IMR-90 (cell line): ENCODE measurements at regions not wholly inside any gene's neighbourhood (a gene's known extent, or its start where the extent isn't known, plus 50 kb on each side); places are given as distances from the start of the nearest gene placed in this dataset.

ENCODE experiments used
- ATAC-seq: fragments of 200-7000 bp; cut with Tn5 transposase; 2 replicates; pipeline ENCODE4 v1.9.1; 2020; ENCODE audit warnings: low read depth, mild to moderate bottlenecking, moderate library complexity
- BruUV-seq: library from RNA; stranded (reverse); fragments of 400-500 nt; replicated peaks from 2 replicates; lab custom pipeline; 2021; lab: Mats Ljungman, UMichigan
- CTCF ChIA-PET: fragments of 300-600 bp; formaldehyde crosslinking; extraction: SDS; loops from one replicate; lab custom pipeline; 2021; ENCODE audit warnings: antibody characterized with exemption; lab: Yijun Ruan, JAX
- POLR2A ChIA-PET: fragments of 300-600 bp; sonication (Branson Sonifier 250); formaldehyde crosslinking; loops from one replicate; lab custom pipeline; 2022; ENCODE audit warnings: antibody characterized with exemption; ENCODE audit not compliant: unreplicated experiment; lab: Charles Lee
- DNase-seq: peaks from one replicate; pipeline ENCODE4 v3.0.0; 2013
- H2AFZ ChIP-seq: replicated peaks from 2 replicates; pipeline ENCODE3; 2013; ENCODE audit warnings: low read length, mild to moderate bottlenecking; ENCODE audit not compliant: poor library complexity
- H2AK5ac ChIP-seq: 2 replicates; pipeline ENCODE4 v1.6.1; 2013; ENCODE audit warnings: low read depth, low read length, inconsistent platforms
- H2AK9ac ChIP-seq: replicated peaks from 2 replicates; pipeline ENCODE3; 2013; ENCODE audit warnings: mild to moderate bottlenecking, low read depth, low read length, moderate library complexity; ENCODE audit not compliant: poor library complexity
- H2BK120ac ChIP-seq: 2 replicates; pipeline ENCODE4 v1.6.1; 2013; ENCODE audit warnings: low read depth, low read length, inconsistent platforms
- H2BK15ac ChIP-seq: 3 replicates; pipeline ENCODE4 v1.6.1; 2013; ENCODE audit warnings: low read depth, low read length, inconsistent platforms
- H2BK20ac ChIP-seq: 2 replicates; pipeline ENCODE4 v1.6.1; 2013; ENCODE audit warnings: low read depth, mild to moderate bottlenecking, inconsistent platforms, low read length, moderate library complexity
- H2BK5ac ChIP-seq: 2 replicates; pipeline ENCODE4 v1.6.1; 2013; ENCODE audit warnings: mild to moderate bottlenecking, low read depth, low read length, inconsistent platforms; ENCODE audit not compliant: poor library complexity, severe bottlenecking
- H3K14ac ChIP-seq: replicated peaks from 2 replicates; pipeline ENCODE4 v1.6.1; 2013; ENCODE audit warnings: low read depth, low read length, inconsistent platforms
- H3K18ac ChIP-seq: 2 replicates; pipeline ENCODE4 v1.6.1; 2013; ENCODE audit warnings: low read depth, low read length, control low read depth
- H3K23ac ChIP-seq: 2 replicates; pipeline ENCODE4 v1.6.1; 2013; ENCODE audit warnings: low read depth, low read length, inconsistent platforms
- H3K27ac ChIP-seq: 2 replicates; pipeline ENCODE4 v1.5.1; 2013; ENCODE audit warnings: mild to moderate bottlenecking, control low read depth, low read length; ENCODE audit not compliant: insufficient read depth
- H3K27me3 ChIP-seq: 2 replicates; pipeline ENCODE4 v1.6.1; 2013; ENCODE audit warnings: low read length; ENCODE audit not compliant: control insufficient read depth, insufficient read depth
- H3K36me3 ChIP-seq: 2 replicates; pipeline ENCODE4 v1.6.1; 2013; ENCODE audit warnings: low read length, mixed read lengths; ENCODE audit not compliant: control insufficient read depth, insufficient read depth
- H3K4ac ChIP-seq: 2 replicates; pipeline ENCODE4 v1.6.1; 2013; ENCODE audit warnings: low read depth, low read length, inconsistent platforms
- H3K4me1 ChIP-seq: 2 replicates; pipeline ENCODE4 v1.6.1; 2013; ENCODE audit warnings: low read length, mixed read lengths; ENCODE audit not compliant: control insufficient read depth, insufficient read depth
- H3K4me2 ChIP-seq: 2 replicates; pipeline ENCODE4 v1.6.1; 2013; ENCODE audit warnings: low read depth, mild to moderate bottlenecking, control low read depth, low read length, moderate library complexity
- H3K4me3 ChIP-seq: 2 replicates; pipeline ENCODE4 v1.5.1; 2013; ENCODE audit warnings: low read depth, mild to moderate bottlenecking, control low read depth, low read length, moderate library complexity; ENCODE audit not compliant: insufficient read depth
- H3K56ac ChIP-seq: 2 replicates; pipeline ENCODE4 v1.6.1; 2013; ENCODE audit warnings: low read length, inconsistent platforms; ENCODE audit not compliant: insufficient read depth; ENCODE audit errors: extremely low read depth
- H3K79me1 ChIP-seq, 2 experiments: 2 replicates each; pipeline ENCODE4 v1.6.1; 2013; ENCODE audit warnings: low read length in 2 of 2, inconsistent platforms in 1 of 2, low read depth in 1 of 2
- H3K9ac ChIP-seq: 2 replicates; pipeline ENCODE4 v1.6.1; 2013; ENCODE audit warnings: low read depth, low read length, control low read depth
- H3K9me1 ChIP-seq: 2 replicates; pipeline ENCODE4 v1.6.1; 2013; ENCODE audit warnings: low read length, inconsistent platforms; ENCODE audit not compliant: insufficient read depth
- H3K9me3 ChIP-seq: 2 replicates; pipeline ENCODE4 v1.6.1; 2013; ENCODE audit warnings: low read length; ENCODE audit not compliant: control insufficient read depth, insufficient read depth
- H4K20me1 ChIP-seq: 2 replicates; pipeline ENCODE4 v1.6.1; 2013; ENCODE audit warnings: low read length, inconsistent platforms; ENCODE audit not compliant: insufficient read depth
- H4K5ac ChIP-seq: 2 replicates; pipeline ENCODE4 v1.6.1; 2013; ENCODE audit warnings: mild to moderate bottlenecking, low read depth, low read length, control low read depth
- H4K8ac ChIP-seq, 2 experiments: 2 replicates each; pipeline ENCODE4 v1.6.1; 2013; ENCODE audit warnings: low read depth in 2 of 2, low read length in 2 of 2, control low read depth in 1 of 2, inconsistent platforms in 1 of 2
- H4K91ac ChIP-seq: 2 replicates; pipeline ENCODE4 v1.6.1; 2013; ENCODE audit warnings: low read depth, low read length, inconsistent platforms; ENCODE audit not compliant: insufficient read depth
- BHLHE40 ChIP-seq: fragments of 150-350 bp; IDR thresholded peaks from 2 replicates; pipeline ENCODE4 v1.6.1; 2016; ENCODE audit warnings: mild to moderate bottlenecking, low read depth, low read length
- CHD1 ChIP-seq: IDR thresholded peaks from 2 replicates; pipeline ENCODE4 v1.6.1; 2012; ENCODE audit warnings: low read depth, low read length, improper control_type of control experiment
- FOS ChIP-seq: fragments of 150-350 bp; IDR thresholded peaks from 2 replicates; pipeline ENCODE4 v1.6.1; 2016; ENCODE audit warnings: low read depth, low read length
- MAFK ChIP-seq: IDR thresholded peaks from 2 replicates; pipeline ENCODE4 v1.6.1; 2012; ENCODE audit warnings: low read depth, low read length, improper control_type of control experiment
- MAZ ChIP-seq: IDR thresholded peaks from 2 replicates; pipeline ENCODE4 v1.6.1; 2012; ENCODE audit warnings: low read depth, mild to moderate bottlenecking, low read length, improper control_type of control experiment, moderate library complexity, borderline replicate concordance
- NFE2L2 ChIP-seq: fragments of 150-350 bp; IDR thresholded peaks from 2 replicates; pipeline ENCODE4 v1.6.1; 2016; ENCODE audit warnings: low read depth, mild to moderate bottlenecking, low read length
- POLR2A ChIP-seq: IDR thresholded peaks from 2 replicates; pipeline ENCODE4 v1.6.1; 2012; ENCODE audit warnings: mild to moderate bottlenecking, low read depth, low read length
- RAD21 ChIP-seq: IDR thresholded peaks from 2 replicates; pipeline ENCODE4 v1.6.1; 2012; ENCODE audit warnings: low read length, improper control_type of control experiment
- RCOR1 ChIP-seq: IDR thresholded peaks from 2 replicates; pipeline ENCODE4 v1.6.1; 2012; ENCODE audit warnings: mild to moderate bottlenecking, low read length, improper control_type of control experiment; ENCODE audit not compliant: insufficient replicate concordance
- RFX5 ChIP-seq: IDR thresholded peaks from 2 replicates; pipeline ENCODE4 v1.8.0; 2012; ENCODE audit warnings: low read depth, mild to moderate bottlenecking, low read length, moderate library complexity
- dilution Hi-C: fragments of 300-500 bp; cut with HindIII; formaldehyde crosslinking; loops from one replicate; pipeline ENCODE4 v1.14.3; 2018; ENCODE audit warnings: low sequenced_read_pairs; ENCODE audit not compliant: unreplicated experiment
- in situ Hi-C: fragments of 300-500 bp; cut with MboI; formaldehyde crosslinking; loops from 3 replicates; pipeline ENCODE4 v1.14.3; 2019; ENCODE audit warnings: low sequenced_read_pairs, inconsistent platforms, mixed read lengths
- intact Hi-C: fragments of 100-400 bp; cut with micrococcal nuclease; formaldehyde crosslinking; loops from 2 replicates; pipeline ENCODE4 v1.10.0; 2022
- TF ChIP-seq, protein P1 (sequence below): fragments of 150-350 bp; IDR thresholded peaks from 2 replicates; pipeline ENCODE4 v1.6.1; 2016; ENCODE audit warnings: low read depth, mild to moderate bottlenecking, low read length, moderate library complexity, borderline replicate concordance
- TF ChIP-seq, protein P2 (sequence below): fragments of 150-350 bp; IDR thresholded peaks from 2 replicates; pipeline ENCODE4 v1.6.1; 2017; ENCODE audit warnings: mild to moderate bottlenecking, antibody characterized with exemption, low read length, low read depth
- TF ChIP-seq, protein P3 (sequence below): conservative IDR thresholded peaks from 2 replicates; pipeline ENCODE4 v1.5.1; 2012; ENCODE audit warnings: mild to moderate bottlenecking, low read depth, low read length, improper control_type of control experiment

DNA sequence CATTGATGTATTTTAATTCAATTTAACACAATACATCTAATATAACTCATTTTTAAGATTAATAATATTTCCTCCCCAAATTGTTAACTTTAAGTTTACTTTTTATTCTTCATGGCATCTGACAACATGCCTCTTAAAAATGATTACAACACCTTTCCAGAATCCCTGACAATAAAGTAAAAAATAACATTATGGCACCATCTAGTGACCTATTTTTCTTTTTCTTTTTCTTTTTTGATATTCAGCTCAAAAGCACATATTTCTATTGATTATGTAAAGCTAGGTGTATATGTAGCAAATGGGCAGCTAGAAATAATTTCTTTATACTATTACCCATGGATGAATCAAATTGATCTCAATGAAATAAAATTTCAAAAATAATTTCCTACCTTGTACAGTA lies 834.3 kb upstream of the CDH8 start:
- ChIA-PET POLR2A (no interaction called here), CTCF (no interaction called here)
- Histone ChIP-seq H2AFZ (no peak overlapping the region), H4K5ac (no peak overlapping the region), H3K4me1 (no peaks in the 10 kb centered on the region), H2BK20ac (no peak overlapping the region), H3K56ac (no peak overlapping the region), H4K20me1 (no peaks in the 10 kb centered on the region), H3K4me3 (no peak overlapping the region), H4K8ac (no peak overlapping the region), H3K9me1 (no peaks in the 10 kb centered on the region), H3K79me1 (no peaks in the 10 kb centered on the region), H3K23ac (no peak overlapping the region), H3K9me3 (no peaks in the 10 kb centered on the region; the same call in 1 of the 2 replicates), H2BK15ac (no peak overlapping the region), H4K91ac (no peak overlapping the region), H3K27ac (no peak overlapping the region), H3K27me3 (no peaks in the 10 kb centered on the region), H2BK5ac (no peak overlapping the region), H2BK120ac (no peak overlapping the region), H3K4ac (no peak overlapping the region), H3K18ac (no peak overlapping the region), H2AK5ac (no peak overlapping the region), H3K14ac (no peak overlapping the region), H3K9ac (no peak overlapping the region), H2AK9ac (no peak overlapping the region), H3K4me2 (no peak overlapping the region), H3K36me3 (no peaks in the 10 kb centered on the region)
- TF ChIP-seq MAFK (no peak), CHD1 (no peak), MAZ (no peak), POLR2A (no peak), NFE2L2 (no peak), BHLHE40 (no peak), RFX5 (no peak), RCOR1 (no peak), FOS (no peak), RAD21 (no peak)
- TF ChIP-seq, protein P1, sequence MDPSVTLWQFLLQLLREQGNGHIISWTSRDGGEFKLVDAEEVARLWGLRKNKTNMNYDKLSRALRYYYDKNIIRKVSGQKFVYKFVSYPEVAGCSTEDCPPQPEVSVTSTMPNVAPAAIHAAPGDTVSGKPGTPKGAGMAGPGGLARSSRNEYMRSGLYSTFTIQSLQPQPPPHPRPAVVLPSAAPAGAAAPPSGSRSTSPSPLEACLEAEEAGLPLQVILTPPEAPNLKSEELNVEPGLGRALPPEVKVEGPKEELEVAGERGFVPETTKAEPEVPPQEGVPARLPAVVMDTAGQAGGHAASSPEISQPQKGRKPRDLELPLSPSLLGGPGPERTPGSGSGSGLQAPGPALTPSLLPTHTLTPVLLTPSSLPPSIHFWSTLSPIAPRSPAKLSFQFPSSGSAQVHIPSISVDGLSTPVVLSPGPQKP = no peak
- TF ChIP-seq, protein P2, sequence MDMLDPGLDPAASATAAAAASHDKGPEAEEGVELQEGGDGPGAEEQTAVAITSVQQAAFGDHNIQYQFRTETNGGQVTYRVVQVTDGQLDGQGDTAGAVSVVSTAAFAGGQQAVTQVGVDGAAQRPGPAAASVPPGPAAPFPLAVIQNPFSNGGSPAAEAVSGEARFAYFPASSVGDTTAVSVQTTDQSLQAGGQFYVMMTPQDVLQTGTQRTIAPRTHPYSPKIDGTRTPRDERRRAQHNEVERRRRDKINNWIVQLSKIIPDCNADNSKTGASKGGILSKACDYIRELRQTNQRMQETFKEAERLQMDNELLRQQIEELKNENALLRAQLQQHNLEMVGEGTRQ = no peak
- TF ChIP-seq, protein P3, sequence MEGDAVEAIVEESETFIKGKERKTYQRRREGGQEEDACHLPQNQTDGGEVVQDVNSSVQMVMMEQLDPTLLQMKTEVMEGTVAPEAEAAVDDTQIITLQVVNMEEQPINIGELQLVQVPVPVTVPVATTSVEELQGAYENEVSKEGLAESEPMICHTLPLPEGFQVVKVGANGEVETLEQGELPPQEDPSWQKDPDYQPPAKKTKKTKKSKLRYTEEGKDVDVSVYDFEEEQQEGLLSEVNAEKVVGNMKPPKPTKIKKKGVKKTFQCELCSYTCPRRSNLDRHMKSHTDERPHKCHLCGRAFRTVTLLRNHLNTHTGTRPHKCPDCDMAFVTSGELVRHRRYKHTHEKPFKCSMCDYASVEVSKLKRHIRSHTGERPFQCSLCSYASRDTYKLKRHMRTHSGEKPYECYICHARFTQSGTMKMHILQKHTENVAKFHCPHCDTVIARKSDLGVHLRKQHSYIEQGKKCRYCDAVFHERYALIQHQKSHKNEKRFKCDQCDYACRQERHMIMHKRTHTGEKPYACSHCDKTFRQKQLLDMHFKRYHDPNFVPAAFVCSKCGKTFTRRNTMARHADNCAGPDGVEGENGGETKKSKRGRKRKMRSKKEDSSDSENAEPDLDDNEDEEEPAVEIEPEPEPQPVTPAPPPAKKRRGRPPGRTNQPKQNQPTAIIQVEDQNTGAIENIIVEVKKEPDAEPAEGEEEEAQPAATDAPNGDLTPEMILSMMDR = no peak
- in situ Hi-C loops = no loop called here
- ATAC-seq (no peak), DNase-seq (no peak)
- no TSS peak for BruUV-seq
- intact Hi-C loops = no loop called here
- dilution Hi-C loops = no loop called here
